A673 (cell line): ENCODE measurements at regions not wholly inside any gene's neighbourhood (a gene's known extent, or its start where the extent isn't known, plus 50 kb on each side); places are given as distances from the start of the nearest gene placed in this dataset.

Experiments used
- EZH2 ChIP-seq: fragments of 200-600 bp; sonication (generic); IDR thresholded peaks from 2 replicates; pipeline ENCODE4 v1.6.1; 2017; ENCODE audit warnings: borderline replicate concordance, low read depth, mild to moderate bottlenecking, mixed read lengths, antibody characterized with exemption, low read length; ENCODE audit not compliant: poor library complexity, severe bottlenecking
- TF ChIP-seq, protein P1 (sequence below): fragments of 300-800, 200-600 bp; sonication (generic); conservative IDR thresholded peaks from 2 replicates; pipeline ENCODE4 v1.5.1; 2017; ENCODE audit warnings: low read depth, mild to moderate bottlenecking, antibody characterized with exemption, low read length, moderate library complexity, mixed read lengths

DNA sequence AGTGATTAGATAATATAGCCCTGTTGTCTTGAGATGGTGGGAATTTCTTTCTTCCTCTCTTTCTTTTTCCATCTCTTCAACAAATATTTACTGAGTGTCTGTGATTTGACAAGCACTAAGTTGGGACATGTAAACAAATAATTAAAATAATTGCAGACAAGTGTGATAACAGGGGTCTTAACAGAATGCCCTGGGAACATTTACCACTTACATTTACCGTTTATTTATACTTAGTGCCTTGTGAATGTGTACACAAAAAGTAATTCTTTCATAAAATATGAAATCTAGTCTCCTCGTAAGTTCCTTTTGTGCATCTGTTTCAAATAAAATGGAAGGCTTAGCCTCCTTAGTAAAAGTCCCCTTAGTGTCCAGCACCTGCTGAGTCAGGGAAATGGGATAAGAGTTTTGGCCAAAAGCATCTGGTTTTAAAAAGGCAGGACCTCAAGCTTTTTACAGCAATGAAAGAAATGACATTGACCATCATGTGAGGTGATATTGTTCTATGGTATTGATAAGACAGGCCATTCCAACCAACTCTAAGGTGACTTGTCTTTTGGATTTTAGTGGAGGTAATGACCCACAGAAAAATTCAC, 188.2 kb downstream of the HS3ST3B1 start:
- TF ChIP-seq, protein P1, sequence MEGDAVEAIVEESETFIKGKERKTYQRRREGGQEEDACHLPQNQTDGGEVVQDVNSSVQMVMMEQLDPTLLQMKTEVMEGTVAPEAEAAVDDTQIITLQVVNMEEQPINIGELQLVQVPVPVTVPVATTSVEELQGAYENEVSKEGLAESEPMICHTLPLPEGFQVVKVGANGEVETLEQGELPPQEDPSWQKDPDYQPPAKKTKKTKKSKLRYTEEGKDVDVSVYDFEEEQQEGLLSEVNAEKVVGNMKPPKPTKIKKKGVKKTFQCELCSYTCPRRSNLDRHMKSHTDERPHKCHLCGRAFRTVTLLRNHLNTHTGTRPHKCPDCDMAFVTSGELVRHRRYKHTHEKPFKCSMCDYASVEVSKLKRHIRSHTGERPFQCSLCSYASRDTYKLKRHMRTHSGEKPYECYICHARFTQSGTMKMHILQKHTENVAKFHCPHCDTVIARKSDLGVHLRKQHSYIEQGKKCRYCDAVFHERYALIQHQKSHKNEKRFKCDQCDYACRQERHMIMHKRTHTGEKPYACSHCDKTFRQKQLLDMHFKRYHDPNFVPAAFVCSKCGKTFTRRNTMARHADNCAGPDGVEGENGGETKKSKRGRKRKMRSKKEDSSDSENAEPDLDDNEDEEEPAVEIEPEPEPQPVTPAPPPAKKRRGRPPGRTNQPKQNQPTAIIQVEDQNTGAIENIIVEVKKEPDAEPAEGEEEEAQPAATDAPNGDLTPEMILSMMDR, result no peak
- no peak for TF ChIP-seq EZH2
